GM12892 (cell line): ENCODE measurements at regions not wholly inside any gene's neighbourhood (a gene's known extent, or its start where the extent isn't known, plus 50 kb on each side); places are given as distances from the start of the nearest gene placed in this dataset.

Experiments
- POLR2A ChIP-seq: IDR thresholded peaks from 2 replicates; pipeline ENCODE4 v1.6.1; 2011; ENCODE audit warnings: low read depth, low read length, control low read depth
- POLR2AphosphoS5 ChIP-seq: IDR thresholded peaks from 2 replicates; pipeline ENCODE4 v1.6.1; 2011; ENCODE audit warnings: low read depth, low read length, control low read depth
- TAF1 ChIP-seq: IDR thresholded peaks from 2 replicates; pipeline ENCODE4 v1.6.1; 2011; ENCODE audit warnings: low read depth, mild to moderate bottlenecking, control low read depth, low read length, borderline replicate concordance

DNA sequence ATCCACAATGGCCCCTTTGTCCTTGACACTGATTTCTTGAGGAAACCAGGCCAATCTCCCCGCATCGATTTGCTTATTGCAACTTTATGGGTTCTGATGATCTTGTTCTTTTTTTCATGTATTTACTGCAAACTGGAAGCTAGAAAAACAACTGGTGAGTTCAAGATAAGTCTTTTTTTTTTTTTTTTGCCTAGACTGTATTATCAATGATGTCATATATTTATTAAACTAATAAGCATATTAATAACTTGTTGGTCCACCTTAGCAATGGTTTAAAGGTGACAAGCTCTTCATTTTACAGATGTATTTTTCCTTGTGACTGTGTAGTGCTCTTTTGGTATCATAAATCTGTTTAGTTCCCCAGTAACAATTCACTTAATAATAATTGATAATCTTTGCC is 79.0 kb upstream of the NOX3 start:
- no peak for TF ChIP-seq TAF1
- no peak for TF ChIP-seq POLR2A
- TF ChIP-seq POLR2AphosphoS5: no peak
